Testis (tissue), 2 donors: ENCODE measurements at regions not wholly inside any gene's neighbourhood (a gene's known extent, or its start where the extent isn't known, plus 50 kb on each side); places are given as distances from the start of the nearest gene placed in this dataset.

Experiments
- CTCF ChIP-seq, 3 experiments: fragments of 450-650 bp in 2 of 3; fragments of 200-600 bp in 1 of 3; sonication (generic) in 1 of 3; IDR thresholded peaks; one replicate each; pipeline ENCODE4 v1.5.1; 2016 to 2019; ENCODE audit warnings: antibody characterized with exemption in 3 of 3, mild to moderate bottlenecking in 2 of 3, moderate library complexity in 1 of 3
- POLR2A ChIP-seq: fragments of 450-650 bp; IDR thresholded peaks from one replicate; pipeline ENCODE4 v1.6.1; 2017; ENCODE audit warnings: antibody characterized with exemption, mild to moderate bottlenecking, moderate library complexity

GRCh38 chr9:113715086-113715485 is 161.0 kb upstream of the ZNF618 start:
- TF ChIP-seq CTCF (IDR thresholded peaks at IDR 0.05) (no peak), POLR2A (no peak)
